Large intestine (tissue), 3 donors: ENCODE measurements at regions not wholly inside any gene's neighbourhood (a gene's known extent, or its start where the extent isn't known, plus 50 kb on each side); places are given as distances from the start of the nearest gene placed in this dataset.
A peak's percentile ranks its signal among the peaks of the same experiment; 100 is the strongest.

Experiments used
- DNase-seq, 2 donors: peaks; one replicate each; pipeline versions ENCODE4 v3.0.0 to v3.0.0-alpha.2; 2013
- H3K27ac ChIP-seq: one replicate; pipeline ENCODE4 v1.5.1; 2013; ENCODE audit warnings: low read length
- H3K27me3 ChIP-seq: 2 replicates; pipeline ENCODE4 v1.6.1; 2013; ENCODE audit warnings: low read length; ENCODE audit not compliant: control insufficient read depth, insufficient read depth
- H3K36me3 ChIP-seq: 2 replicates; pipeline ENCODE4 v1.6.1; 2013; ENCODE audit warnings: low read length; ENCODE audit not compliant: control insufficient read depth, insufficient read depth
- H3K4me1 ChIP-seq: one replicate; pipeline ENCODE4 v1.6.1; 2013; ENCODE audit warnings: low read length; ENCODE audit not compliant: control insufficient read depth, insufficient read depth
- H3K4me3 ChIP-seq: one replicate; pipeline ENCODE4 v1.5.1; 2013; ENCODE audit warnings: low read length
- H3K9me3 ChIP-seq: one replicate; pipeline ENCODE4 v1.6.1; 2013; ENCODE audit warnings: mild to moderate bottlenecking, low read depth, low read length, moderate library complexity; ENCODE audit not compliant: control insufficient read depth
- WGBS: methylation state at CpG from one replicate; pipeline ENCODE4 v1.1.5; 2013; ENCODE audit warnings: low lambda C conversion rate; ENCODE audit not compliant: insufficient coverage; 5-methylcytosine and 5-hydroxymethylcytosine counted together

GRCh38 chr12:58412461-58413060 is 471.2 kb downstream of the ATP23 start:
- WGBS = no CpG with 5 or more reads among the region's 2 CpGs
- Histone ChIP-seq H3K27me3 (no peaks in the 10 kb centered on the region), H3K9me3 (no peaks in the 10 kb centered on the region), H3K27ac (peak overlapping the region; percentile 80), H3K4me3 (no peak overlapping the region), H3K4me1 (peaks cover 17% of the 10 kb centered on the region), H3K36me3 (no peaks in the 10 kb centered on the region)
- DNase-seq = peak; percentile 50 to 68

- WGBS = no CpG with 5 or more reads among the region's 1 CpG
Observed at GRCh38 chr12:58413794-58414193, 472.4 kb downstream of the ATP23 start.

GRCh38 chr12:58414398-58414871 is 473.1 kb downstream of the ATP23 start:
- peak overlapping the region; percentile 80 for H3K27ac ChIP-seq
- H3K4me1 ChIP-seq = peaks cover 25% of the 10 kb centered on the region
- DNase-seq = peak in 1 of 2 donors; percentile 43
- no peaks in the 10 kb centered on the region for H3K27me3 ChIP-seq
- no peaks in the 10 kb centered on the region for H3K9me3 ChIP-seq
- H3K36me3 ChIP-seq = no peaks in the 10 kb centered on the region
- no peak overlapping the region for H3K4me3 ChIP-seq
- WGBS = no CpG with 5 or more reads among the region's 2 CpGs

More at GRCh38 chr12:58413794-58414193, 472.4 kb downstream of the ATP23 start:
- H3K27me3 ChIP-seq = no peaks in the 10 kb centered on the region
- no peaks in the 10 kb centered on the region for H3K9me3 ChIP-seq
- peak; percentile 39 to 76 for DNase-seq
- no peaks in the 10 kb centered on the region for H3K36me3 ChIP-seq
- H3K4me3 ChIP-seq = no peak overlapping the region
- H3K4me1 ChIP-seq = peaks cover 19% of the 10 kb centered on the region
- peak overlapping the region; percentile 80 for H3K27ac ChIP-seq

GRCh38 chr12:58415716-58416115 is 474.3 kb downstream of the ATP23 start:
- no peak for DNase-seq
- no peaks in the 10 kb centered on the region for H3K27me3 ChIP-seq
- no peak overlapping the region for H3K4me3 ChIP-seq
- H3K9me3 ChIP-seq = no peaks in the 10 kb centered on the region
- H3K27ac ChIP-seq = no peak overlapping the region
- H3K36me3 ChIP-seq = no peaks in the 10 kb centered on the region
- peaks cover 27% of the 10 kb centered on the region for H3K4me1 ChIP-seq

- Histone ChIP-seq H3K4me3 (no peak overlapping the region), H3K27ac (no peak overlapping the region), H3K9me3 (no peaks in the 10 kb centered on the region), H3K27me3 (no peaks in the 10 kb centered on the region), H3K4me1 (peaks cover 27% of the 10 kb centered on the region), H3K36me3 (no peaks in the 10 kb centered on the region)
- no CpG with 5 or more reads among the region's 2 CpGs for WGBS
- DNase-seq = no peak
Observed at GRCh38 chr12:58416236-58416635, 474.9 kb downstream of the ATP23 start.

- no CpG with 5 or more reads among the region's 13 CpGs for WGBS
- DNase-seq = peak in 1 of 2 donors; percentile 36
- H3K9me3 ChIP-seq = no peaks in the 10 kb centered on the region
- H3K4me1 ChIP-seq = peaks cover 13% of the 10 kb centered on the region
- no peak overlapping the region for H3K4me3 ChIP-seq
- H3K36me3 ChIP-seq = no peaks in the 10 kb centered on the region
- H3K27me3 ChIP-seq = no peaks in the 10 kb centered on the region
- H3K27ac ChIP-seq = no peak overlapping the region
Observed at GRCh38 chr12:58419196-58419760, 477.9 kb downstream of the ATP23 start.

- WGBS = 75% methylated on average over 1 of the region's 1 CpG
- Histone ChIP-seq H3K36me3 (no peaks in the 10 kb centered on the region), H3K27me3 (no peaks in the 10 kb centered on the region), H3K9me3 (no peaks in the 10 kb centered on the region), H3K27ac (no peak overlapping the region), H3K4me1 (peaks cover 10% of the 10 kb centered on the region), H3K4me3 (no peak overlapping the region)
- DNase-seq = no peak
Observed at GRCh38 chr12:58419905-58420304, 478.5 kb downstream of the ATP23 start.

- Histone ChIP-seq H3K4me3 (no peak overlapping the region), H3K27ac (no peak overlapping the region), H3K27me3 (no peaks in the 10 kb centered on the region), H3K9me3 (no peaks in the 10 kb centered on the region), H3K36me3 (no peaks in the 10 kb centered on the region), H3K4me1 (peaks cover 11% of the 10 kb centered on the region)
- DNase-seq = no peak
- WGBS = no CpG with 5 or more reads among the region's 4 CpGs
Observed at GRCh38 chr12:58420503-58420902, 479.1 kb downstream of the ATP23 start.

GRCh38 chr12:58421990-58422389 is 480.6 kb downstream of the ATP23 start:
- no peak overlapping the region for H3K4me3 ChIP-seq

GRCh38 chr12:58424735-58425392 is 483.5 kb downstream of the ATP23 start:
- Histone ChIP-seq H3K36me3 (no peaks in the 10 kb centered on the region), H3K9me3 (no peaks in the 10 kb centered on the region), H3K4me3 (no peak overlapping the region), H3K27me3 (no peaks in the 10 kb centered on the region), H3K27ac (peak overlapping the region; percentile 51), H3K4me1 (peaks cover 8% of the 10 kb centered on the region)
- DNase-seq = no peak
- WGBS = no CpG with 5 or more reads among the region's 1 CpG

More at GRCh38 chr12:58421990-58422389, 480.6 kb downstream of the ATP23 start:
- WGBS = no CpG with 5 or more reads among the region's 3 CpGs
- Histone ChIP-seq H3K9me3 (no peaks in the 10 kb centered on the region), H3K4me1 (peaks cover 17% of the 10 kb centered on the region), H3K27me3 (no peaks in the 10 kb centered on the region), H3K36me3 (no peaks in the 10 kb centered on the region), H3K27ac (no peak overlapping the region)
- DNase-seq = no peak
